ENCODE measurements at regions not wholly inside any gene's neighbourhood (a gene's known extent, or its start where the extent isn't known, plus 50 kb on each side); places are given as distances from the start of the nearest gene placed in this dataset.

- no peak for DNase-seq (ENCODE audit: low read depth, low spot score)
- TF ChIP-seq POLR2AphosphoS5 (IDR thresholded peaks at IDR 0.05; ENCODE audit: borderline replicate concordance, low read depth, low read length) (no peak), EZH2 (IDR thresholded peaks at IDR 0.05) (no peak), FOXP2 (optimal IDR thresholded peaks at IDR 0.05; ENCODE audit: control extremely low read depth, extremely low read length, insufficient read depth) (no peak)
- Histone ChIP-seq H3K36me3 (ENCODE audit: insufficient read depth, low read length) (no peaks in the 10 kb centered on the region), H3K27ac (no peak overlapping the region), H3K9ac (ENCODE audit: insufficient read length) (no peak overlapping the region), H3K9me3 (ENCODE audit: low read depth, low read length) (no peaks in the 10 kb centered on the region), H3K4me3 (no peak overlapping the region)
Measured at GRCh38 chr1:60419023-60419422, 345.5 kb upstream of the C1orf87 start.

- no peak for TF ChIP-seq EZH2 (IDR thresholded peaks at IDR 0.05)
- TF ChIP-seq FOXP2 (optimal IDR thresholded peaks at IDR 0.05; ENCODE audit: control extremely low read depth, extremely low read length, insufficient read depth) = no peak
- TF ChIP-seq POLR2AphosphoS5 (IDR thresholded peaks at IDR 0.05; ENCODE audit: borderline replicate concordance, low read depth, low read length) = no peak
- Histone ChIP-seq H3K36me3 (ENCODE audit: insufficient read depth, low read length) (no peaks in the 10 kb centered on the region), H3K9ac (ENCODE audit: insufficient read length) (no peak overlapping the region), H3K27ac (no peak overlapping the region), H3K9me3 (ENCODE audit: low read depth, low read length) (no peaks in the 10 kb centered on the region), H3K4me3 (no peak overlapping the region)
- DNase-seq (ENCODE audit: low read depth, low spot score) = no peak
Measured at GRCh38 chr1:60415696-60416095, 342.1 kb upstream of the C1orf87 start.

GRCh38 chr1:60413091-60413490, 339.5 kb upstream of the C1orf87 start:
- TF ChIP-seq FOXP2 (optimal IDR thresholded peaks at IDR 0.05; ENCODE audit: control extremely low read depth, extremely low read length, insufficient read depth) (no peak), EZH2 (IDR thresholded peaks at IDR 0.05) (no peak), POLR2AphosphoS5 (IDR thresholded peaks at IDR 0.05; ENCODE audit: borderline replicate concordance, low read depth, low read length) (no peak)
- DNase-seq (ENCODE audit: low read depth, low spot score) = no peak
- Histone ChIP-seq H3K4me3 (no peak overlapping the region), H3K36me3 (ENCODE audit: insufficient read depth, low read length) (no peaks in the 10 kb centered on the region), H3K9ac (ENCODE audit: insufficient read length) (no peak overlapping the region), H3K27ac (no peak overlapping the region), H3K9me3 (ENCODE audit: low read depth, low read length) (no peaks in the 10 kb centered on the region)

- no peak overlapping the region for H3K27ac ChIP-seq
- no peak for DNase-seq (ENCODE audit: low read depth, low spot score)
- H3K9me3 ChIP-seq (ENCODE audit: low read depth, low read length) = no peaks in the 10 kb centered on the region
- no peak overlapping the region for H3K4me3 ChIP-seq
- no peaks in the 10 kb centered on the region for H3K36me3 ChIP-seq (ENCODE audit: insufficient read depth, low read length)
- TF ChIP-seq EZH2 (IDR thresholded peaks at IDR 0.05) (no peak), POLR2AphosphoS5 (IDR thresholded peaks at IDR 0.05; ENCODE audit: borderline replicate concordance, low read depth, low read length) (no peak), FOXP2 (optimal IDR thresholded peaks at IDR 0.05; ENCODE audit: control extremely low read depth, extremely low read length, insufficient read depth) (no peak)
- no peak overlapping the region for H3K9ac ChIP-seq (ENCODE audit: insufficient read length)
Measured at GRCh38 chr1:60411591-60411990, 338.0 kb upstream of the C1orf87 start.

GRCh38 chr1:60402816-60403215, 329.2 kb upstream of the C1orf87 start:
- no peak for DNase-seq (ENCODE audit: low read depth, low spot score)
- Histone ChIP-seq H3K4me3 (no peak overlapping the region), H3K9me3 (ENCODE audit: low read depth, low read length) (no peaks in the 10 kb centered on the region), H3K9ac (ENCODE audit: insufficient read length) (no peak overlapping the region), H3K36me3 (ENCODE audit: insufficient read depth, low read length) (no peaks in the 10 kb centered on the region), H3K27ac (no peak overlapping the region)
- TF ChIP-seq POLR2AphosphoS5 (IDR thresholded peaks at IDR 0.05; ENCODE audit: borderline replicate concordance, low read depth, low read length) (no peak), EZH2 (IDR thresholded peaks at IDR 0.05) (no peak), FOXP2 (optimal IDR thresholded peaks at IDR 0.05; ENCODE audit: control extremely low read depth, extremely low read length, insufficient read depth) (no peak)

- Histone ChIP-seq H3K9ac (ENCODE audit: insufficient read length) (no peak overlapping the region), H3K9me3 (ENCODE audit: low read depth, low read length) (no peaks in the 10 kb centered on the region), H3K4me3 (no peak overlapping the region), H3K36me3 (ENCODE audit: insufficient read depth, low read length) (no peaks in the 10 kb centered on the region), H3K27ac (no peak overlapping the region)
- TF ChIP-seq POLR2AphosphoS5 (IDR thresholded peaks at IDR 0.05; ENCODE audit: borderline replicate concordance, low read depth, low read length) (no peak), FOXP2 (optimal IDR thresholded peaks at IDR 0.05; ENCODE audit: control extremely low read depth, extremely low read length, insufficient read depth) (no peak), EZH2 (IDR thresholded peaks at IDR 0.05) (no peak)
- no peak for DNase-seq (ENCODE audit: low read depth, low spot score)
Measured at GRCh38 chr1:60402216-60402615, 328.6 kb upstream of the C1orf87 start.

GRCh38 chr1:60394436-60394835, 320.9 kb upstream of the C1orf87 start:
- no peak for TF ChIP-seq EZH2 (IDR thresholded peaks at IDR 0.05)
- TF ChIP-seq FOXP2 (optimal IDR thresholded peaks at IDR 0.05; ENCODE audit: control extremely low read depth, extremely low read length, insufficient read depth) = no peak
- TF ChIP-seq POLR2AphosphoS5 (IDR thresholded peaks at IDR 0.05; ENCODE audit: borderline replicate concordance, low read depth, low read length) = no peak
- Histone ChIP-seq H3K9me3 (ENCODE audit: low read depth, low read length) (no peaks in the 10 kb centered on the region), H3K27ac (no peak overlapping the region), H3K4me3 (no peak overlapping the region), H3K36me3 (ENCODE audit: insufficient read depth, low read length) (no peaks in the 10 kb centered on the region), H3K9ac (ENCODE audit: insufficient read length) (no peak overlapping the region)
- DNase-seq (ENCODE audit: low read depth, low spot score) = no peak

GRCh38 chr1:60390593-60391282, 317.2 kb upstream of the C1orf87 start:
- no peak for TF ChIP-seq EZH2 (IDR thresholded peaks at IDR 0.05)
- Histone ChIP-seq H3K9me3 (ENCODE audit: low read depth, low read length) (no peaks in the 10 kb centered on the region), H3K27ac (no peak overlapping the region), H3K36me3 (ENCODE audit: insufficient read depth, low read length) (no peaks in the 10 kb centered on the region), H3K4me3 (no peak overlapping the region), H3K9ac (ENCODE audit: insufficient read length) (no peak overlapping the region)
- no peak for DNase-seq (ENCODE audit: low read depth, low spot score)

Measured in SK-N-MC (cell line).